Kidney (tissue), 13 donors: ENCODE measurements at regions not wholly inside any gene's neighbourhood (a gene's known extent, or its start where the extent isn't known, plus 50 kb on each side); places are given as distances from the start of the nearest gene placed in this dataset.
A peak's percentile ranks its signal among the peaks of the same experiment; 100 is the strongest.

ENCODE experiments used
- DNase-seq, 5 donors: peaks; one replicate each; pipeline ENCODE4 v3.0.0-alpha.2; 2013 to 2020
- FAIRE-seq: peaks from 2 replicates; lab custom pipeline; 2012; peaks lifted over from hg19 to GRCh38; lab: Jason Lieb, UNC
- H3K27ac ChIP-seq, 2 donors: one replicate each; pipeline ENCODE4 v1.7.0; 2013; ENCODE audit warnings: low read depth in 2 of 2, low read length in 2 of 2, inconsistent platforms in 1 of 2
- H3K27me3 ChIP-seq: one replicate; pipeline ENCODE4 v1.7.1; 2013; ENCODE audit warnings: low read length, inconsistent platforms; ENCODE audit not compliant: control insufficient read depth, insufficient read depth
- H3K36me3 ChIP-seq, 3 donors: one replicate each; pipeline versions ENCODE4 v1.7.0 to v1.7.1; 2013; ENCODE audit warnings: low read length in 3 of 3, control low read depth in 1 of 3, inconsistent platforms in 1 of 3; ENCODE audit not compliant: insufficient read depth in 3 of 3, control insufficient read depth in 2 of 3
- H3K4me1 ChIP-seq, 3 donors: one replicate each; pipeline versions ENCODE4 v1.7.0 to v1.7.1; 2013; ENCODE audit warnings: low read length in 3 of 3, inconsistent platforms in 1 of 3, low read depth in 1 of 3; ENCODE audit not compliant: control insufficient read depth in 2 of 3, insufficient read depth in 2 of 3
- H3K4me3 ChIP-seq, 3 donors: one replicate each; pipeline versions ENCODE4 v1.7.0 to v1.8.1; 2013; ENCODE audit warnings: low read length in 3 of 3, control low read depth in 1 of 3, inconsistent platforms in 1 of 3
- H3K9ac ChIP-seq, 3 donors: one replicate each; pipeline versions ENCODE4 v1.7.0 to v1.7.1; 2013; ENCODE audit warnings: low read length in 3 of 3, control low read depth in 1 of 3, inconsistent platforms in 1 of 3
- H3K9me3 ChIP-seq, 3 donors: one replicate each; pipeline versions ENCODE4 v1.7.0 to v1.7.1; 2013; ENCODE audit warnings: low read length in 3 of 3, control low read depth in 1 of 3, inconsistent platforms in 1 of 3; ENCODE audit not compliant: control insufficient read depth in 2 of 3, insufficient read depth in 1 of 3
- intact Hi-C: fragments of 100-400 bp; cut with DNase I; formaldehyde crosslinking; loops from one replicate; pipeline ENCODE4 v1.11.1; 2022
- TF ChIP-seq, protein P1 (sequence below): IDR thresholded peaks from 3 replicates; pipeline ENCODE4 v1.5.1; 2012; ENCODE audit warnings: mild to moderate bottlenecking, moderate library complexity, borderline replicate concordance; ENCODE audit not compliant: insufficient read depth; ENCODE audit errors: extremely low read depth
- donor health status: control.
- donor health status: control.
- donor health status: control.
- donor health status: control.
- donor health status: control.
- donor health status: DM: yes; HTN: yes; CAD: no.
- donor health status: Normal renal cell carcinoma (clear cell type).

DNA sequence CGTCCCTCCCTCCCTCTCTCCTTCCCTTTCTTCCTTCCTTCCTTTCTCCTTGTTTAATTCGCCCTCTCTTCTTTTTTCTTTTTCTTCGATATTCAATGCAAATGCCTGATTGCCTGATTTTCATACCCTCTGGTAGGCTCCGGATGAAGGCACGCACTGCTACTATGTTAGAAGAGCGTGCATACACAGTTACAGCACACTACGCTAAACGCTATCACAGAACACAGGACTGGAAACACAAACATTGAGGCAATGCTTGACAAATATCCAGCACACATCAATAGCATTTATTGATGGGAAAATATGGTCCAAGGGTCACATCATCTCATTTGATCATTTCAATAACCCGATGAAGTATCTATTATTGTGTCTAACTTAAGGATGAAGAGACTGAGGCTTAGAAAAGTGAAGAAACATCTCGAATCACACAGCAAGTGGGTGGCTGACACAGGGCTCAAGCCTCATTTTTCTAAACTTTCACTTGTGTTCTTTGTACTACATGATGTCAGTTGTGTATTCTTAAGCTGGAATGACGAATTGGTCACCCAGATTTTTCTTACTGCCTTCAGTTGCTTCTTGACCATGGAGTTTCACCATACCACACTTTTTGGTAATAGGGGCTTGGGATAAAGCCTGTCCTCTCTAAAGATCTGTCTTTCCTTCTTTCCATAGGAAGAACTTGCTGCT, 101.8 kb downstream of the TRIB2 start:
- Histone ChIP-seq H3K4me3 (no peak overlapping the region), H3K4me1 (peaks cover 3% of the 10 kb centered on the region in 3 donors), H3K27ac (peak overlapping the region; percentile 86 to 88), H3K27me3 (no peaks in the 10 kb centered on the region), H3K36me3 (no peaks in the 10 kb centered on the region), H3K9ac (peak overlapping the region in 1 of 3 donors; percentile 49), H3K9me3 (no peaks in the 10 kb centered on the region)
- FAIRE-seq, result no peak
- intact Hi-C loops, result no loop called here
- no peak for DNase-seq
- TF ChIP-seq, protein P1, sequence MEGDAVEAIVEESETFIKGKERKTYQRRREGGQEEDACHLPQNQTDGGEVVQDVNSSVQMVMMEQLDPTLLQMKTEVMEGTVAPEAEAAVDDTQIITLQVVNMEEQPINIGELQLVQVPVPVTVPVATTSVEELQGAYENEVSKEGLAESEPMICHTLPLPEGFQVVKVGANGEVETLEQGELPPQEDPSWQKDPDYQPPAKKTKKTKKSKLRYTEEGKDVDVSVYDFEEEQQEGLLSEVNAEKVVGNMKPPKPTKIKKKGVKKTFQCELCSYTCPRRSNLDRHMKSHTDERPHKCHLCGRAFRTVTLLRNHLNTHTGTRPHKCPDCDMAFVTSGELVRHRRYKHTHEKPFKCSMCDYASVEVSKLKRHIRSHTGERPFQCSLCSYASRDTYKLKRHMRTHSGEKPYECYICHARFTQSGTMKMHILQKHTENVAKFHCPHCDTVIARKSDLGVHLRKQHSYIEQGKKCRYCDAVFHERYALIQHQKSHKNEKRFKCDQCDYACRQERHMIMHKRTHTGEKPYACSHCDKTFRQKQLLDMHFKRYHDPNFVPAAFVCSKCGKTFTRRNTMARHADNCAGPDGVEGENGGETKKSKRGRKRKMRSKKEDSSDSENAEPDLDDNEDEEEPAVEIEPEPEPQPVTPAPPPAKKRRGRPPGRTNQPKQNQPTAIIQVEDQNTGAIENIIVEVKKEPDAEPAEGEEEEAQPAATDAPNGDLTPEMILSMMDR, result no peak

DNA sequence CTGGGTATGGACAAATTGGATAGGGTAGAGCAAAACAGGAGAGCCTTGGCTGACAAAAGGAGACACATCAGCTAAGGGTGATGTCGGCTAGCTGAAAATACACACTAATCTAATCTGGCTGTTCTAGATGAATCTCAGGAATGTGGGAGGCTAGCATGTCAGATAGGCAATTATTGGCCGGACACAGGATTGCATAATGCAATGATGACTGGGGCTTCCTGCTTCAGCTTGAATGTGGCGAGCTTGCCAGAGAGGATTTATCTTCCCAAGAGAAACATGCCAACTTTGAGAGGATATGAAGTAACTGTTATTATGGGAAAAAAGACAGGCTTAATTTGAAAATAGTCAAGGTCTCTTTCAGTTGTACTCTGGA, 102.4 kb downstream of the TRIB2 start:
- H3K36me3 ChIP-seq, result no peaks in the 10 kb centered on the region
- FAIRE-seq, result no peak

DNA sequence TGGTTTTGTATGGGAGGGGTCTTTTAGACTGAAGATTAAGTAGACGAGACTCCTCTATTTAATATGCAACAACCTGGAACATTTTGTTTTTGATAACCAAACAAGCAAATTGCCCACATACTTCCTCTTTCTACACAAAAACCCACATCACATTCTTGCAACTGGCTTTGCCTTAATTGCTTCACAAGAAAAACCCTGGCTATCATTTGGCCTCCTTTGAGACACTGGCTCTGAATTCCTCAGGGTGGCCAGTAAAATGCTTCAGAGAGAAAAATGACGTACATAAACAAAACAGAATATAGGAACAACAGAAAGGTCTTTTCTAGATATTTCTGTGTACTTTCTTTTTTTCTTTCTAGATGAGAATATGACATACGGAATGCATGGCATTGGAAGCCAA, 103.0 kb downstream of the TRIB2 start:
- no peaks in the 10 kb centered on the region for H3K36me3 ChIP-seq
- H3K27ac ChIP-seq, result peak overlapping the region; percentile 83 to 85
- no peaks in the 10 kb centered on the region for H3K9me3 ChIP-seq
- H3K4me3 ChIP-seq, result no peak overlapping the region
- TF ChIP-seq, protein P1, result no peak
- peaks cover 3 to 5% (median 3%) of the 10 kb centered on the region in 3 donors for H3K4me1 ChIP-seq
- no peak for DNase-seq
- intact Hi-C loops, result no loop called here
- H3K9ac ChIP-seq, result peak overlapping the region in 1 of 3 donors; percentile 42
- H3K27me3 ChIP-seq, result no peaks in the 10 kb centered on the region
- no peak for FAIRE-seq

More for the DNA sequence above, 102.4 kb downstream of the TRIB2 start:
- peak overlapping the region; percentile 86 to 88 for H3K27ac ChIP-seq
- H3K9ac ChIP-seq, result peak overlapping the region in 1 of 3 donors; percentile 49
- intact Hi-C loops, result no loop called here
- peaks cover 3% of the 10 kb centered on the region in 3 donors for H3K4me1 ChIP-seq
- DNase-seq, result peak in 4 of 5 donors; percentile 38 to 91 (median 54)
- TF ChIP-seq, protein P1, result no peak
- H3K9me3 ChIP-seq, result no peaks in the 10 kb centered on the region
- no peaks in the 10 kb centered on the region for H3K27me3 ChIP-seq
- H3K4me3 ChIP-seq, result no peak overlapping the region
